Nephron progenitor cell (in vitro differentiated cells): ENCODE measurements at regions not wholly inside any gene's neighbourhood (a gene's known extent, or its start where the extent isn't known, plus 50 kb on each side); places are given as distances from the start of the nearest gene placed in this dataset.

ENCODE experiments used
- DNase-seq: peaks from one replicate; pipeline ENCODE4 v3.0.0; 2021
- H3K27ac Mint-ChIP-seq: 2 replicates; pipeline ENCODE4 v1.8.0; 2021; ENCODE audit warnings: mild to moderate bottlenecking, moderate library complexity, mixed read lengths
- H3K27me3 Mint-ChIP-seq: 2 replicates; pipeline ENCODE4 v1.8.0; 2021; ENCODE audit warnings: mild to moderate bottlenecking, low read depth, mixed read lengths; ENCODE audit not compliant: poor library complexity
- H3K36me3 Mint-ChIP-seq: 2 replicates; pipeline ENCODE4 v1.8.0; 2021; ENCODE audit warnings: low read depth, mixed read lengths
- H3K4me1 Mint-ChIP-seq: 2 replicates; pipeline ENCODE4 v1.8.0; 2021; ENCODE audit warnings: mixed read lengths
- H3K4me3 Mint-ChIP-seq: 2 replicates; pipeline ENCODE4 v1.8.0; 2021; ENCODE audit warnings: mild to moderate bottlenecking, moderate library complexity, mixed read lengths
- H3K9me3 Mint-ChIP-seq: 2 replicates; pipeline ENCODE4 v1.8.0; 2021; ENCODE audit warnings: mild to moderate bottlenecking, moderate library complexity, mixed read lengths
- TF ChIP-seq, protein P1 (sequence below): fragments of 200-600 bp; sonication (generic); IDR thresholded peaks from 2 replicates; pipeline ENCODE4 v1.5.0; 2021; ENCODE audit warnings: antibody characterized with exemption

DNA sequence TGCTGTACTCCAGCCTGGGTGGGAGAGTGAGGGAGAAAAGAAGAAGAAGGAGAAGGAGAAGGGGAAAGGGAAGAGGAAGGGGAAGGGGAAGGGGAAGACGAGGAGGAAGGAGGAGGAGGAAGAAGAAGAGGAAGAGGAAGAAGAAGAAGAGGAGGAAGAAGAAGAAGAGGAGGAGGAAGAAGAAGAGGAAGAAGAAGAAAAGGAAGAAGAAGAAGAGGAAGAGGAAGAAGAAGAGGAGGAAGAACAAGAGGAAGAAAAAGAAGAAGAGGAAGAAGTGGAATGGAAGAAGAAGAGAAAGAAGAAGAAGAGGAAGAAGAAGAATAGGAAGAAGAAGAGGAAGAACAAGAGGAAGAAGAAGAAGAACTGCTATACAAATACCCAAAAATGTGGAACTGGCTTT is 507.4 kb upstream of the TMPO start:
- Mint-ChIP-seq H3K27me3 (no peaks in the 10 kb centered on the region), H3K36me3 (no peaks in the 10 kb centered on the region), H3K27ac (no peak overlapping the region), H3K4me1 (peaks cover 4% of the 10 kb centered on the region), H3K4me3 (no peak overlapping the region), H3K9me3 (no peaks in the 10 kb centered on the region)
- no peak for DNase-seq
- TF ChIP-seq, protein P1, sequence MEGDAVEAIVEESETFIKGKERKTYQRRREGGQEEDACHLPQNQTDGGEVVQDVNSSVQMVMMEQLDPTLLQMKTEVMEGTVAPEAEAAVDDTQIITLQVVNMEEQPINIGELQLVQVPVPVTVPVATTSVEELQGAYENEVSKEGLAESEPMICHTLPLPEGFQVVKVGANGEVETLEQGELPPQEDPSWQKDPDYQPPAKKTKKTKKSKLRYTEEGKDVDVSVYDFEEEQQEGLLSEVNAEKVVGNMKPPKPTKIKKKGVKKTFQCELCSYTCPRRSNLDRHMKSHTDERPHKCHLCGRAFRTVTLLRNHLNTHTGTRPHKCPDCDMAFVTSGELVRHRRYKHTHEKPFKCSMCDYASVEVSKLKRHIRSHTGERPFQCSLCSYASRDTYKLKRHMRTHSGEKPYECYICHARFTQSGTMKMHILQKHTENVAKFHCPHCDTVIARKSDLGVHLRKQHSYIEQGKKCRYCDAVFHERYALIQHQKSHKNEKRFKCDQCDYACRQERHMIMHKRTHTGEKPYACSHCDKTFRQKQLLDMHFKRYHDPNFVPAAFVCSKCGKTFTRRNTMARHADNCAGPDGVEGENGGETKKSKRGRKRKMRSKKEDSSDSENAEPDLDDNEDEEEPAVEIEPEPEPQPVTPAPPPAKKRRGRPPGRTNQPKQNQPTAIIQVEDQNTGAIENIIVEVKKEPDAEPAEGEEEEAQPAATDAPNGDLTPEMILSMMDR, result no peak

DNA sequence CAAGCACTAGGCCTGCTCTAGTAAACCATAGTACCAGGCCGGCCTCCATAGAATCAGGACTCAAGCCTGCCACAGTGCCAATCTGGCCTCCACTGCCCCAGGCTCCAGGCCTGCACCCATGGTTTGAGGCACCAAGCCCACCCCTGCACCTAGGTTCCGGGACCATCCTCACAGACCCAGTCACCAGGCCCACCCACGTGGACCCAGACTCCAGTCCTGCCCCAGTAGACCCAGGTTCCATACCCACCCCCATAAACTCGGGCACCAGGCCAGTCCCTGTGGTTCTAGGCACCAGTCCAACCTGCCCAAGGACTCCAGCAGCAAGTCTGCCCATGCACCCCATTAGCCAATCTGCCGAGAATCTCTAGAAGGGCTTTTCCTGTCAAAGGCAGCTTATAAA is 501.8 kb upstream of the TMPO start:
- Mint-ChIP-seq H3K4me1 (no peaks in the 10 kb centered on the region), H3K36me3 (no peaks in the 10 kb centered on the region), H3K27ac (no peak overlapping the region), H3K4me3 (no peak overlapping the region), H3K9me3 (peaks cover 11% of the 10 kb centered on the region), H3K27me3 (peaks cover 3% of the 10 kb centered on the region)
- TF ChIP-seq, protein P1, result no peak
- DNase-seq, result no peak

DNA sequence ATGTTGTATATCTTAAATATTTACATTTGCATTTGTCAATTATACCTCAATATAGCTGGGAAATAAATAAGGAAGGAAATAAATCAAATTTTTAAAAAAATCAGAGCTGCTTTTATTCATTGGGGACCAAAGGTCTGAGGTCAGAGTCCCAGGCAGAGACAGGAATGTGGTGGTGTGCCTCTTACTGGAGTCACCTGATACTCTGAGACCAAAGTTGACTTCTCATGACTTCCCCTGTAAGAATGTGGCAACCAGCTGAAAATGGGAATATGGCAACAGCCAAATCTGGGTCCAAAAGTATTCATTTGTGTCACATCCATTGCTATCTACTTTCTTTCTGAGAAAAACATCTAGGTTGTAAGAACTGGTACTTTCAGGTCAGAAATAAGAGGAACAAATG is 496.6 kb upstream of the TMPO start:
- no peaks in the 10 kb centered on the region for H3K4me1 Mint-ChIP-seq
- no peaks in the 10 kb centered on the region for H3K36me3 Mint-ChIP-seq
- H3K4me3 Mint-ChIP-seq, result no peak overlapping the region
- TF ChIP-seq, protein P1, result no peak
- H3K27ac Mint-ChIP-seq, result no peak overlapping the region
- no peak for DNase-seq
- H3K27me3 Mint-ChIP-seq, result peaks cover 3% of the 10 kb centered on the region
- peaks cover 13% of the 10 kb centered on the region for H3K9me3 Mint-ChIP-seq

DNA sequence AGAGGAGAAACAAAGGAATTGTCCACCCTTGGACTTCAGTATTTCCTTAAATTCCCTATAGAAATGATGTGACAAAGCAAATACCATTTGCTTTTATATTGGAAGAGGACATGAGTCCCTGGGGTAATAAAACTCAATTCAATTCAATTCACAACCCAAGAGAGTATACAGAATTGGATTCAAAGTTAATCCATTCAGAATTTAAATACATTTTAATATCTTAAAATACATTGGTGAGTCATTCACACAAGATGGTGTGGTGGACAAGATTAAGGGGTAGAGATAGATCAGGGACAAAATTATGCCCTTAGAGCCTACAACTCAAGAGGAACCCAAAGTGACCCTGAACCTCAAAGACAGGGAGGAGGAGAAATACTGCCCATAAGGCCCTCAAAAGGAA is 495.0 kb upstream of the TMPO start:
- Mint-ChIP-seq H3K9me3 (peaks cover 4% of the 10 kb centered on the region), H3K36me3 (no peaks in the 10 kb centered on the region), H3K4me3 (no peak overlapping the region), H3K27me3 (peaks cover 3% of the 10 kb centered on the region), H3K4me1 (peaks cover 5% of the 10 kb centered on the region), H3K27ac (no peak overlapping the region)
- TF ChIP-seq, protein P1, result no peak
- DNase-seq, result no peak

DNA sequence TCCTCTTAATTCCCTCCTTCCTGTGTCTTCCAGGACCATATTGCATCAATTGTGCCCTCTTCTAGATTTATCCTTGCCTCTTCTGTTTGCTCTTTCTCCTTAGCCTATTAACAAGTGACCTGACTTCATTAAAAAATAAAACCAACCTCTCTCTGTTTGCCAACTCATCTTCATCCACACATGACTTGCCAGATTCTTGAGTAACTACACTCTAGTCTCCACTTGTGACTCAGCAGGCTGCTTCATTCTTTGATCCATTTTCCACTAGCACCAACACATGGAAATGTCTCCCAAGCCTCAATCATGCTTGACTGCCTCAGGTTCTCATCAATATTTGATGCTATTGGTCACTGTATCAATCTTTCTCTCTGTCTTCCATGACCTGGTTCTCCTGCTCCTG is 492.4 kb upstream of the TMPO start:
- H3K27me3 Mint-ChIP-seq, result no peaks in the 10 kb centered on the region
- peak overlapping the region; percentile 5 for H3K27ac Mint-ChIP-seq

More for the DNA sequence above, 492.4 kb upstream of the TMPO start:
- Mint-ChIP-seq H3K4me1 (peaks cover 7% of the 10 kb centered on the region), H3K36me3 (no peaks in the 10 kb centered on the region), H3K4me3 (no peak overlapping the region), H3K9me3 (peaks cover 4% of the 10 kb centered on the region)
- no peak for DNase-seq
- TF ChIP-seq, protein P1, result no peak
